ENCODE measurements at regions not wholly inside any gene's neighbourhood (a gene's known extent, or its start where the extent isn't known, plus 50 kb on each side); places are given as distances from the start of the nearest gene placed in this dataset.

- no peak for TF ChIP-seq CTCF (IDR thresholded peaks at IDR 0.05)
- no peak for TF ChIP-seq TCF7L2 (IDR thresholded peaks at IDR 0.05; ENCODE audit: low read depth, low read length)
- no peak for TF ChIP-seq REST (IDR thresholded peaks at IDR 0.05; ENCODE audit: insufficient read depth in 1 of 2, low read depth in 2 of 2, low read length in 1 of 2)
Observed at GRCh38 chr2:821546-821945, 129.1 kb upstream of the SNTG2 start.
